ENCODE measurements at regions not wholly inside any gene's neighbourhood (a gene's known extent, or its start where the extent isn't known, plus 50 kb on each side); places are given as distances from the start of the nearest gene placed in this dataset.

GRCh38 chr1:87523466-87523865 is 194.8 kb downstream of the LMO4 start:
- DNase-seq (ENCODE audit: low read depth), result no peak
- no peak for TF ChIP-seq CTCF (IDR thresholded peaks at IDR 0.05; ENCODE audit: insufficient read depth, low read depth, low read length)
- ChIA-PET POLR2A (no interaction called here), CTCF (no interaction called here)
- Histone ChIP-seq H3K36me3 (ENCODE audit: control insufficient read depth, insufficient read depth, low read length) (no peaks in the 10 kb centered on the region), H3K4me3 (ENCODE audit: low read depth, low read length) (no peak overlapping the region), H3K27me3 (ENCODE audit: control insufficient read depth, insufficient read depth, low read length) (no peaks in the 10 kb centered on the region)

GRCh38 chr1:87524021-87524754 is 195.5 kb downstream of the LMO4 start:
- POLR2A ChIA-PET, result no interaction called here
- H3K27me3 ChIP-seq (ENCODE audit: control insufficient read depth, insufficient read depth, low read length), result no peaks in the 10 kb centered on the region
- H3K36me3 ChIP-seq (ENCODE audit: control insufficient read depth, insufficient read depth, low read length), result no peaks in the 10 kb centered on the region
- no peak for DNase-seq (ENCODE audit: low read depth)
- no peak for TF ChIP-seq CTCF (IDR thresholded peaks at IDR 0.05; ENCODE audit: insufficient read depth, low read depth, low read length)
- CTCF ChIA-PET, result no interaction called here
- no peak overlapping the region for H3K4me3 ChIP-seq (ENCODE audit: low read depth, low read length)

- ChIA-PET POLR2A (no interaction called here), CTCF (interaction anchor here (0.9 to 1.5 kb wide), 2 partner anchors 10 to 13 kb away, joined by 3 to 5 read pairs; no protein-coding TSS in a partner anchor)
- TF ChIP-seq CTCF (IDR thresholded peaks at IDR 0.05; ENCODE audit: insufficient read depth, low read depth, low read length), result no peak
- no peak overlapping the region for H3K4me3 ChIP-seq (ENCODE audit: low read depth, low read length)
- DNase-seq (ENCODE audit: low read depth), result no peak
- H3K36me3 ChIP-seq (ENCODE audit: control insufficient read depth, insufficient read depth, low read length), result no peaks in the 10 kb centered on the region
- no peaks in the 10 kb centered on the region for H3K27me3 ChIP-seq (ENCODE audit: control insufficient read depth, insufficient read depth, low read length)
Measured at GRCh38 chr1:87528754-87529517, 200.3 kb downstream of the LMO4 start.

- DNase-seq (ENCODE audit: low read depth), result no peak
- Histone ChIP-seq H3K4me3 (ENCODE audit: low read depth, low read length) (no peak overlapping the region), H3K36me3 (ENCODE audit: control insufficient read depth, insufficient read depth, low read length) (no peaks in the 10 kb centered on the region), H3K27me3 (ENCODE audit: control insufficient read depth, insufficient read depth, low read length) (no peaks in the 10 kb centered on the region)
- ChIA-PET POLR2A (no interaction called here), CTCF (no interaction called here)
- no peak for TF ChIP-seq CTCF (IDR thresholded peaks at IDR 0.05; ENCODE audit: insufficient read depth, low read depth, low read length)
Measured at GRCh38 chr1:87530042-87530807, 201.5 kb downstream of the LMO4 start.

DNA sequence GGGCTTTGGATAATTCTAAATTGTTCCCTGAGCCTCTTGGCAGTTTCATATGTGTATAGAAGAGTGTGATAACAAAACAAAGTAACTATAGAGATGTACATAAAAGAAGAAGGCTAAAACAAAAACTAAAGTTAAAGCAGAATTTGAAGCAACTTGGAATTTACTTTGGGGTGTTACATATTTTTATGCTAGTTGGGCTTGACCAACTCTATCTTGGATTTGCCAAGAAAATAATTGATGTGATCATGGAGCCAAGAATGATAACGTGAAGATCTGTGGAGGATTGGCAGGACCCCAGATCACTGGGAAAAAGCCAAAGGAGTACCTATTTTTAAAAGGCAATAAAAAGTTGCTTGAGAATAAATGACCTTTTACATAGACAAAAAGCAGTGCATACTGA is 206.9 kb downstream of the LMO4 start:
- Histone ChIP-seq H3K4me3 (ENCODE audit: low read depth, low read length) (no peak overlapping the region), H3K36me3 (ENCODE audit: control insufficient read depth, insufficient read depth, low read length) (no peaks in the 10 kb centered on the region), H3K27me3 (ENCODE audit: control insufficient read depth, insufficient read depth, low read length) (no peaks in the 10 kb centered on the region)
- ChIA-PET CTCF (no interaction called here), POLR2A (no interaction called here)
- no peak for TF ChIP-seq CTCF (IDR thresholded peaks at IDR 0.05; ENCODE audit: insufficient read depth, low read depth, low read length)
- DNase-seq (ENCODE audit: low read depth), result no peak
